Thoracic aorta (tissue), 2 donors: ENCODE measurements at regions not wholly inside any gene's neighbourhood (a gene's known extent, or its start where the extent isn't known, plus 50 kb on each side); places are given as distances from the start of the nearest gene placed in this dataset.

Experiments
- ATAC-seq: fragments of 150-250 bp; one replicate; pipeline ENCODE4 v1.8.0; 2017; ENCODE audit warnings: low read depth; ENCODE audit not compliant: insufficient number of reproducible peaks, low FRiP score
- DNase-seq: peaks from one replicate; pipeline ENCODE4 v3.0.0-alpha.2; 2020; ENCODE audit warnings: low spot score
- H3K27ac ChIP-seq, 2 donors: fragments of 200-600 bp; sonication (generic); 1 replicate in 1 of 2; 2 replicates in 1 of 2; pipeline ENCODE4 v1.5.1; 2016; ENCODE audit warnings: mild to moderate bottlenecking in 2 of 2, moderate library complexity in 2 of 2
- H3K27me3 ChIP-seq: fragments of 200-600 bp; sonication (generic); replicated peaks from 2 replicates; pipeline ENCODE4 v1.6.0; 2016; ENCODE audit warnings: mild to moderate bottlenecking; ENCODE audit not compliant: insufficient read depth
- H3K36me3 ChIP-seq: fragments of 200-600 bp; sonication (generic); one replicate; pipeline ENCODE4 v1.5.1; 2016
- H3K4me1 ChIP-seq, 2 donors: fragments of 200-600 bp; sonication (generic); 1 replicate in 1 of 2; 2 replicates in 1 of 2; pipeline versions ENCODE4 v1.5.1 to v1.6.0; 2016; ENCODE audit warnings: low read depth in 2 of 2, mild to moderate bottlenecking in 1 of 2; ENCODE audit not compliant: control insufficient read depth in 1 of 2
- H3K4me3 ChIP-seq: fragments of 200-600 bp; sonication (generic); 2 replicates; pipeline ENCODE4 v1.5.1; 2016; ENCODE audit warnings: mild to moderate bottlenecking
- H3K9me3 ChIP-seq: fragments of 200-600 bp; sonication (generic); 2 replicates; pipeline ENCODE4 v1.5.1; 2016
- TF ChIP-seq, protein P1 (sequence below): fragments of 200-600 bp; sonication (generic); IDR thresholded peaks from one replicate; pipeline ENCODE4 v1.5.1; 2019; ENCODE audit warnings: antibody characterized with exemption

DNA sequence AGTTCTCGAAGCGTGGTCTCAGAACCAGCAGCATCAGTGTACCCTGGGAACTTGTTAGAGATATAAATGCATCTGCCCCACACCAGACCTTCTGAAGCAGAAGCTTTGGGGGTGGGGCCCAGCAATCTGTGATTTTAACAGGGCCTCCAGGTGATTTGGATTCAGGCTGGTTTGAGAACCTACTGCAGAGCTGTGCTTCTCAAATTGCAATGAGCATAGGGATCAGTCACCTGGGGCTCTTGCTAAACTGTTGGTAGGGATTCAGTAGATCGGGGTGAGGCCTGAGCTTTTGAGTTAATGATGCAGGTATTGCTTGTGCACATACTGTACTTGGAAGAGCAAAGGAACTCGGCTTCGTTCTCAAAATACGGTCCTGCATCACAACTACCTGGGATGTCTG lies 243.6 kb upstream of the PODXL start:
- Histone ChIP-seq H3K36me3 (no peaks in the 10 kb centered on the region), H3K27ac (no peak overlapping the region), H3K4me1 (no peaks in the 10 kb centered on the region), H3K9me3 (no peaks in the 10 kb centered on the region), H3K4me3 (no peak overlapping the region), H3K27me3 (no peaks in the 10 kb centered on the region)
- ATAC-seq, result no peak
- TF ChIP-seq, protein P1, sequence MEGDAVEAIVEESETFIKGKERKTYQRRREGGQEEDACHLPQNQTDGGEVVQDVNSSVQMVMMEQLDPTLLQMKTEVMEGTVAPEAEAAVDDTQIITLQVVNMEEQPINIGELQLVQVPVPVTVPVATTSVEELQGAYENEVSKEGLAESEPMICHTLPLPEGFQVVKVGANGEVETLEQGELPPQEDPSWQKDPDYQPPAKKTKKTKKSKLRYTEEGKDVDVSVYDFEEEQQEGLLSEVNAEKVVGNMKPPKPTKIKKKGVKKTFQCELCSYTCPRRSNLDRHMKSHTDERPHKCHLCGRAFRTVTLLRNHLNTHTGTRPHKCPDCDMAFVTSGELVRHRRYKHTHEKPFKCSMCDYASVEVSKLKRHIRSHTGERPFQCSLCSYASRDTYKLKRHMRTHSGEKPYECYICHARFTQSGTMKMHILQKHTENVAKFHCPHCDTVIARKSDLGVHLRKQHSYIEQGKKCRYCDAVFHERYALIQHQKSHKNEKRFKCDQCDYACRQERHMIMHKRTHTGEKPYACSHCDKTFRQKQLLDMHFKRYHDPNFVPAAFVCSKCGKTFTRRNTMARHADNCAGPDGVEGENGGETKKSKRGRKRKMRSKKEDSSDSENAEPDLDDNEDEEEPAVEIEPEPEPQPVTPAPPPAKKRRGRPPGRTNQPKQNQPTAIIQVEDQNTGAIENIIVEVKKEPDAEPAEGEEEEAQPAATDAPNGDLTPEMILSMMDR, result no peak
- DNase-seq, result no peak

DNA sequence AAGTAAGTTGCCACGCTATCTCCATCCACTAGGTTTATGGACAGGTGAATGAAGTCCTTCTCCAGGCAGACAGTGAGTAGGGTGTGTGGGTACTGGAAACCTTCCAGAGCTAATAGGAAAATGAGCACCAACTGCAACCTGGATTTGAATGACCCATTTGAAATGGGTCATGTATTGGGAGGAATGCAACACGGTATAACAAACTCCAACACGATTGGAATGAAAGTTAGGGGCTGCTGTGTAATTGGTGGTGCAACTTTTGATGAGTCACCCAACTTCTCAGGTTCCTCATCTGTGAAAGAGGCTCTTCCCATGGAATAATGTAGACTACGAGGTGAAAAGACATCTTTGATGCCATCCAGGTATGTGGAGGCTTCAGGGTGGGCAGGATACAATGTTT lies 241.4 kb upstream of the PODXL start:
- ATAC-seq (no peak), DNase-seq (no peak)
- Histone ChIP-seq H3K4me1 (no peaks in the 10 kb centered on the region), H3K9me3 (no peaks in the 10 kb centered on the region), H3K27ac (no peak overlapping the region), H3K27me3 (no peaks in the 10 kb centered on the region), H3K4me3 (no peak overlapping the region), H3K36me3 (no peaks in the 10 kb centered on the region)
- TF ChIP-seq, protein P1, result no peak

DNA sequence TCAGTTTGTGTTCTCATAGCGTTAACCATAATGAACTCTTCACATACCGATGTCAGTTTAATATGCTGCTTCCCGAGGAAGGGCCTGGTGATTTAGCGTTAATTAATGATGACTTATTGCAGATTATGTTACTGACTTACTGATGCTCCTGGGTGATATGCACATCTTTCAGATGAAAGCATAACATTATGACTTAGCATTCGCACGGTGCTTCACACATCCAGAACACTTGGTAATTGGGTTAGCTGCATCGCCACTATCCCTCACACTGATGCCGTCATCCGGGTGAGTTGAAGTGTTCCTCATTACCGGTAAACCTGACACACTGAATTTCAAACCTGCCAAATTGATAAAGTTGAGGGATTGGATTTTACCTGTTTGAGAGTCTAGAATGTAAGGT lies 239.0 kb upstream of the PODXL start:
- DNase-seq (no peak), ATAC-seq (no peak)
- Histone ChIP-seq H3K4me1 (no peaks in the 10 kb centered on the region), H3K27me3 (no peaks in the 10 kb centered on the region), H3K27ac (no peak overlapping the region), H3K4me3 (no peak overlapping the region), H3K36me3 (no peaks in the 10 kb centered on the region), H3K9me3 (no peaks in the 10 kb centered on the region)
- TF ChIP-seq, protein P1, result no peak

DNA sequence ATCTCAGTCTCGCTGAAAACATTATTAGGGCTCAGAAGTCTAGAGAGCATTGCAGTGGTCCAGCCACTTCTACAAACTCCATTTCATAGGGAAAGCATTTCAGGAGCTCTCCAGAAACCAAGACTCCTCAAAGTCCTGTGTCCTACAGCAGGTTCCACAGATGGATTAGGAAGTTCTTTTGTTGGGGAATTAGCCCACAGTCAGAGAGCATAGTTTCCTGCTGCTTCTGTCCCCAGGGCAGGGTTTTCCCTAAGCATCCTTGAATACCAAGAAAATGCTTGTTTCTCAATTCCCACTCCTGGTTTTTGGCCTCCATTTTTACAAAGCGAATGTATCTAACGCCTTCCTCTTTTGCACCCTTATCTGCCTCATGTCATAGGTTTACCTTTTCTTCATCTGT lies 235.9 kb upstream of the PODXL start:
- no peak overlapping the region for H3K4me3 ChIP-seq
- TF ChIP-seq, protein P1, result no peak
- no peak overlapping the region for H3K27ac ChIP-seq
- H3K36me3 ChIP-seq, result no peaks in the 10 kb centered on the region
- no peaks in the 10 kb centered on the region for H3K27me3 ChIP-seq
- no peaks in the 10 kb centered on the region for H3K4me1 ChIP-seq
- no peaks in the 10 kb centered on the region for H3K9me3 ChIP-seq
- no peak for DNase-seq
- no peak for ATAC-seq

DNA sequence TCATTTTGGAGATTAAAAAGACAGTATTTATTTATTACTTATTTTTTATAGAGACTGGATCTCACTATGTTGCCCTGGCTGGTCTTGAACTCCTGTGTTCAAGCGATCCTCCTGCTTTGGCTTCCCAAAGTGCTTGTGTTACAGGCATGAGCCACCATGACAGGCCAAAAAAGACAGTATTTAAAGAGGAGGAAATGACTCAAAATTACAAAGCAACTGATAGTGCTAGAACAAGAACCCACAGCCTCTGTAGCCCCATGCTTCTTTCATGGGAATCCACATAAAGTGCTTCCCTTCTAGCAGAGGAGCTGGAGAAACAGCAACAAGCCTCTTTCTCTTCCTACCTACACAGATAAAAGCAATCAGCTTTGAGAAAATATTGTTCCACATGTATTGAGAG lies 230.7 kb upstream of the PODXL start:
- no peak overlapping the region for H3K27ac ChIP-seq
- H3K9me3 ChIP-seq, result no peaks in the 10 kb centered on the region
- DNase-seq, result no peak
- no peaks in the 10 kb centered on the region for H3K27me3 ChIP-seq
- no peaks in the 10 kb centered on the region for H3K36me3 ChIP-seq
- no peaks in the 10 kb centered on the region for H3K4me1 ChIP-seq
- H3K4me3 ChIP-seq, result no peak overlapping the region
- no peak for ATAC-seq
- TF ChIP-seq, protein P1, result no peak
